ENCODE measurements at regions not wholly inside any gene's neighbourhood (a gene's known extent, or its start where the extent isn't known, plus 50 kb on each side); places are given as distances from the start of the nearest gene placed in this dataset.

GRCh38 chr3:127349501-127350171, 61.8 kb upstream of the PRR20G start:
- H4K20me1 ChIP-seq (ENCODE audit: insufficient read depth), result no peaks in the 10 kb centered on the region
- H3K9me2 ChIP-seq (ENCODE audit: insufficient read depth, low read length), result no peaks in the 10 kb centered on the region
- TF ChIP-seq SMC3 (conservative IDR thresholded peaks at IDR 0.05; ENCODE audit: poor library complexity), result no peak
- no peak for TF ChIP-seq POLR2AphosphoS5 (IDR thresholded peaks at IDR 0.05)
- TF ChIP-seq MXI1 (conservative IDR thresholded peaks at IDR 0.05; ENCODE audit: poor library complexity, severe bottlenecking), result no peak
- no peak for TF ChIP-seq EZH2 (IDR thresholded peaks at IDR 0.05; ENCODE audit: borderline replicate concordance, insufficient read depth, low read length, poor library complexity, severe bottlenecking)
- TF ChIP-seq EP300 (conservative IDR thresholded peaks at IDR 0.05; ENCODE audit: poor library complexity, severe bottlenecking), result no peak
- no peak overlapping the region for H3K27ac ChIP-seq (ENCODE audit: low read length)
- H2AFZ ChIP-seq (ENCODE audit: low read depth, low read length), result no peak overlapping the region
- H3K9me3 ChIP-seq (ENCODE audit: low read length), result no peaks in the 10 kb centered on the region
- no peaks in the 10 kb centered on the region for H3K36me3 ChIP-seq (ENCODE audit: insufficient read depth, low read length)
- H3F3A ChIP-seq (ENCODE audit: insufficient read depth, low read length, poor library complexity, severe bottlenecking), result no peaks in the 10 kb centered on the region
- no peak overlapping the region for H3K4me2 ChIP-seq (ENCODE audit: low read length)
- H3K4me3 ChIP-seq (ENCODE audit: low read length), result no peak overlapping the region
- H3K9ac ChIP-seq (ENCODE audit: low read length), result no peak overlapping the region
- H3K27me3 ChIP-seq (ENCODE audit: insufficient read depth, low read depth, low read length), result no peaks in the 10 kb centered on the region
- no peaks in the 10 kb centered on the region for H3K79me2 ChIP-seq (replicated peaks; ENCODE audit: insufficient read depth, low read length)

- no peak overlapping the region for H3K9ac ChIP-seq (ENCODE audit: low read length)
- no peaks in the 10 kb centered on the region for H3K79me2 ChIP-seq (replicated peaks; ENCODE audit: insufficient read depth, low read length)
- no peaks in the 10 kb centered on the region for H3F3A ChIP-seq (ENCODE audit: insufficient read depth, low read length, poor library complexity, severe bottlenecking)
- no peak overlapping the region for H3K4me3 ChIP-seq (ENCODE audit: low read length)
- no peaks in the 10 kb centered on the region for H3K27me3 ChIP-seq (ENCODE audit: insufficient read depth, low read depth, low read length)
- no peaks in the 10 kb centered on the region for H4K20me1 ChIP-seq (ENCODE audit: insufficient read depth)
- H3K27ac ChIP-seq (ENCODE audit: low read length), result no peak overlapping the region
- TF ChIP-seq MXI1 (conservative IDR thresholded peaks at IDR 0.05; ENCODE audit: poor library complexity, severe bottlenecking), result no peak
- TF ChIP-seq EZH2 (IDR thresholded peaks at IDR 0.05; ENCODE audit: borderline replicate concordance, insufficient read depth, low read length, poor library complexity, severe bottlenecking), result no peak
- no peak for TF ChIP-seq RAD21 (conservative IDR thresholded peaks at IDR 0.05)
- TF ChIP-seq TAF1 (IDR thresholded peaks at IDR 0.05; ENCODE audit: low read depth), result no peak
- no peak for TF ChIP-seq EP300 (conservative IDR thresholded peaks at IDR 0.05; ENCODE audit: poor library complexity, severe bottlenecking)
- TF ChIP-seq SMC3 (conservative IDR thresholded peaks at IDR 0.05; ENCODE audit: poor library complexity), result no peak
- TF ChIP-seq REST (IDR thresholded peaks at IDR 0.05; ENCODE audit: borderline replicate concordance), result no peak
- no peaks in the 10 kb centered on the region for H3K36me3 ChIP-seq (ENCODE audit: insufficient read depth, low read length)
- H3K9me2 ChIP-seq (ENCODE audit: insufficient read depth, low read length), result no peaks in the 10 kb centered on the region
- no peaks in the 10 kb centered on the region for H3K9me3 ChIP-seq (ENCODE audit: low read length)
- H3K4me2 ChIP-seq (ENCODE audit: low read length), result no peak overlapping the region
- H2AFZ ChIP-seq (ENCODE audit: low read depth, low read length), result no peak overlapping the region
Measured at GRCh38 chr3:127342735-127343134, 54.9 kb upstream of the PRR20G start.

Measured in neural cell (in vitro differentiated cells).